Liver (tissue), 3 donors: ENCODE measurements at regions not wholly inside any gene's neighbourhood (a gene's known extent, or its start where the extent isn't known, plus 50 kb on each side); places are given as distances from the start of the nearest gene placed in this dataset.

ENCODE experiments used
- EGR1 ChIP-seq, 2 donors: IDR thresholded peaks; 2 replicates each; pipeline ENCODE4 v1.6.1; 2016 to 2018; ENCODE audit warnings: antibody characterized with exemption in 2 of 2, low read depth in 2 of 2
- FOXA1 ChIP-seq: IDR thresholded peaks from 2 replicates; pipeline ENCODE4 v1.6.1; 2016; ENCODE audit warnings: antibody characterized with exemption
- GABPA ChIP-seq, 2 donors: IDR thresholded peaks in 1 of 2; conservative IDR thresholded peaks in 1 of 2; 2 replicates each; pipeline ENCODE4 v1.6.1; 2016; ENCODE audit warnings: antibody characterized with exemption in 2 of 2, mild to moderate bottlenecking in 1 of 2, moderate library complexity in 1 of 2
- JUND ChIP-seq, 2 donors: IDR thresholded peaks; 2 replicates each; pipeline ENCODE4 v1.6.1; 2016; ENCODE audit warnings: antibody characterized with exemption in 2 of 2
- MAX ChIP-seq: IDR thresholded peaks from 2 replicates; pipeline ENCODE4 v1.6.1; 2016; ENCODE audit warnings: antibody characterized with exemption
- RAD21 ChIP-seq, 2 donors: IDR thresholded peaks; 2 replicates each; pipeline ENCODE4 v1.6.1; 2016; ENCODE audit warnings: antibody characterized with exemption in 2 of 2, mild to moderate bottlenecking in 2 of 2
- SP1 ChIP-seq: IDR thresholded peaks from 2 replicates; pipeline ENCODE4 v1.6.1; 2018; ENCODE audit warnings: antibody characterized with exemption, mild to moderate bottlenecking
- TAF1 ChIP-seq: conservative IDR thresholded peaks from 2 replicates; pipeline ENCODE4 v1.6.1; 2016; ENCODE audit warnings: antibody characterized with exemption, mild to moderate bottlenecking
- YY1 ChIP-seq: IDR thresholded peaks from 2 replicates; pipeline ENCODE4 v1.6.1; 2016; ENCODE audit warnings: antibody characterized with exemption, mild to moderate bottlenecking
- TF ChIP-seq, protein P1 (sequence below): fragments of 150-350 bp; IDR thresholded peaks from 2 replicates; pipeline ENCODE4 v1.5.1; 2017; ENCODE audit warnings: improper control_type of control experiment, low read depth, low read length; ENCODE audit not compliant: missing input control
- donor health status: healthy.
- donor health status: healthy.

- TF ChIP-seq, protein P1, sequence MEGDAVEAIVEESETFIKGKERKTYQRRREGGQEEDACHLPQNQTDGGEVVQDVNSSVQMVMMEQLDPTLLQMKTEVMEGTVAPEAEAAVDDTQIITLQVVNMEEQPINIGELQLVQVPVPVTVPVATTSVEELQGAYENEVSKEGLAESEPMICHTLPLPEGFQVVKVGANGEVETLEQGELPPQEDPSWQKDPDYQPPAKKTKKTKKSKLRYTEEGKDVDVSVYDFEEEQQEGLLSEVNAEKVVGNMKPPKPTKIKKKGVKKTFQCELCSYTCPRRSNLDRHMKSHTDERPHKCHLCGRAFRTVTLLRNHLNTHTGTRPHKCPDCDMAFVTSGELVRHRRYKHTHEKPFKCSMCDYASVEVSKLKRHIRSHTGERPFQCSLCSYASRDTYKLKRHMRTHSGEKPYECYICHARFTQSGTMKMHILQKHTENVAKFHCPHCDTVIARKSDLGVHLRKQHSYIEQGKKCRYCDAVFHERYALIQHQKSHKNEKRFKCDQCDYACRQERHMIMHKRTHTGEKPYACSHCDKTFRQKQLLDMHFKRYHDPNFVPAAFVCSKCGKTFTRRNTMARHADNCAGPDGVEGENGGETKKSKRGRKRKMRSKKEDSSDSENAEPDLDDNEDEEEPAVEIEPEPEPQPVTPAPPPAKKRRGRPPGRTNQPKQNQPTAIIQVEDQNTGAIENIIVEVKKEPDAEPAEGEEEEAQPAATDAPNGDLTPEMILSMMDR = no peak
- TF ChIP-seq JUND (IDR thresholded peaks at IDR 0.05) (no peak), SP1 (no peak), TAF1 (no peak), YY1 (no peak), MAX (no peak), FOXA1 (no peak), GABPA (IDR thresholded peaks at IDR 0.05 in 1 of 2, conservative IDR thresholded peaks at IDR 0.05 in 1 of 2) (no peak), RAD21 (IDR thresholded peaks at IDR 0.05) (no peak), EGR1 (IDR thresholded peaks at IDR 0.05; ENCODE audit: low read depth in 2 of 2) (no peak)
These were observed 221.9 kb downstream of the CBLN4 start for GRCh38 chr20:55783381-55783780.
